ENCODE measurements at regions not wholly inside any gene's neighbourhood (a gene's known extent, or its start where the extent isn't known, plus 50 kb on each side); places are given as distances from the start of the nearest gene placed in this dataset.

DNA sequence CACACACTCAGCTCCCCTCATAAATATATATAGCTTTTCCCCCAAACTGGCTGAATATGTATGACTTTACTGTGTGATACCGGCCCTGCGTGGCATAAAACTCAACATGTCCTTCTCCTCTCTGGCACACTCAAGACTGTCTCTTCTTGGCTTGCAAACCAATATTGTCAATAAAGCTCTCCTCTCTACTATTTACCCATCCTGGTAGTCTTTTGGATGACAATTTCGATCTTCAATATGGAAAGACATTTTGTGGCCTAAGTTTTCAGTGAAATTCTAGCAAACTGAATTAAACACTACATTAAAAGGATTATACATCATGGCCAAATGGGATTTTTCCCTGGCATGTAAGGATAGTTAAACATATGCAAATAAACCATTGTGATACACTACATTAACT, 1255.9 kb downstream of the JRKL start:
- TF ChIP-seq, protein P1, sequence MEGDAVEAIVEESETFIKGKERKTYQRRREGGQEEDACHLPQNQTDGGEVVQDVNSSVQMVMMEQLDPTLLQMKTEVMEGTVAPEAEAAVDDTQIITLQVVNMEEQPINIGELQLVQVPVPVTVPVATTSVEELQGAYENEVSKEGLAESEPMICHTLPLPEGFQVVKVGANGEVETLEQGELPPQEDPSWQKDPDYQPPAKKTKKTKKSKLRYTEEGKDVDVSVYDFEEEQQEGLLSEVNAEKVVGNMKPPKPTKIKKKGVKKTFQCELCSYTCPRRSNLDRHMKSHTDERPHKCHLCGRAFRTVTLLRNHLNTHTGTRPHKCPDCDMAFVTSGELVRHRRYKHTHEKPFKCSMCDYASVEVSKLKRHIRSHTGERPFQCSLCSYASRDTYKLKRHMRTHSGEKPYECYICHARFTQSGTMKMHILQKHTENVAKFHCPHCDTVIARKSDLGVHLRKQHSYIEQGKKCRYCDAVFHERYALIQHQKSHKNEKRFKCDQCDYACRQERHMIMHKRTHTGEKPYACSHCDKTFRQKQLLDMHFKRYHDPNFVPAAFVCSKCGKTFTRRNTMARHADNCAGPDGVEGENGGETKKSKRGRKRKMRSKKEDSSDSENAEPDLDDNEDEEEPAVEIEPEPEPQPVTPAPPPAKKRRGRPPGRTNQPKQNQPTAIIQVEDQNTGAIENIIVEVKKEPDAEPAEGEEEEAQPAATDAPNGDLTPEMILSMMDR (IDR thresholded peaks at IDR 0.05): no peak
- no peak for TF ChIP-seq POLR2AphosphoS5 (IDR thresholded peaks at IDR 0.05)
